IMR-90 (cell line): ENCODE measurements at regions not wholly inside any gene's neighbourhood (a gene's known extent, or its start where the extent isn't known, plus 50 kb on each side); places are given as distances from the start of the nearest gene placed in this dataset.

Source experiments
- ATAC-seq: fragments of 200-7000 bp; cut with Tn5 transposase; 2 replicates; pipeline ENCODE4 v1.9.1; 2020; ENCODE audit warnings: low read depth, mild to moderate bottlenecking, moderate library complexity
- BruUV-seq: library from RNA; stranded (reverse); fragments of 400-500 nt; replicated peaks from 2 replicates; lab custom pipeline; 2021; lab: Mats Ljungman, UMichigan
- CTCF ChIA-PET: fragments of 300-600 bp; formaldehyde crosslinking; extraction: SDS; loops from one replicate; lab custom pipeline; 2021; ENCODE audit warnings: antibody characterized with exemption; lab: Yijun Ruan, JAX
- POLR2A ChIA-PET: fragments of 300-600 bp; sonication (Branson Sonifier 250); formaldehyde crosslinking; loops from one replicate; lab custom pipeline; 2022; ENCODE audit warnings: antibody characterized with exemption; ENCODE audit not compliant: unreplicated experiment; lab: Charles Lee
- DNase-seq: peaks from one replicate; pipeline ENCODE4 v3.0.0; 2013
- H2AFZ ChIP-seq: replicated peaks from 2 replicates; pipeline ENCODE3; 2013; ENCODE audit warnings: low read length, mild to moderate bottlenecking; ENCODE audit not compliant: poor library complexity
- H2AK5ac ChIP-seq: 2 replicates; pipeline ENCODE4 v1.6.1; 2013; ENCODE audit warnings: low read depth, low read length, inconsistent platforms
- H2AK9ac ChIP-seq: replicated peaks from 2 replicates; pipeline ENCODE3; 2013; ENCODE audit warnings: mild to moderate bottlenecking, low read depth, low read length, moderate library complexity; ENCODE audit not compliant: poor library complexity
- H2BK120ac ChIP-seq: 2 replicates; pipeline ENCODE4 v1.6.1; 2013; ENCODE audit warnings: low read depth, low read length, inconsistent platforms
- H2BK15ac ChIP-seq: 3 replicates; pipeline ENCODE4 v1.6.1; 2013; ENCODE audit warnings: low read depth, low read length, inconsistent platforms
- H2BK20ac ChIP-seq: 2 replicates; pipeline ENCODE4 v1.6.1; 2013; ENCODE audit warnings: low read depth, mild to moderate bottlenecking, inconsistent platforms, low read length, moderate library complexity
- H2BK5ac ChIP-seq: 2 replicates; pipeline ENCODE4 v1.6.1; 2013; ENCODE audit warnings: mild to moderate bottlenecking, low read depth, low read length, inconsistent platforms; ENCODE audit not compliant: poor library complexity, severe bottlenecking
- H3K14ac ChIP-seq: replicated peaks from 2 replicates; pipeline ENCODE4 v1.6.1; 2013; ENCODE audit warnings: low read depth, low read length, inconsistent platforms
- H3K18ac ChIP-seq: 2 replicates; pipeline ENCODE4 v1.6.1; 2013; ENCODE audit warnings: low read depth, low read length, control low read depth
- H3K23ac ChIP-seq: 2 replicates; pipeline ENCODE4 v1.6.1; 2013; ENCODE audit warnings: low read depth, low read length, inconsistent platforms
- H3K27ac ChIP-seq: 2 replicates; pipeline ENCODE4 v1.5.1; 2013; ENCODE audit warnings: mild to moderate bottlenecking, control low read depth, low read length; ENCODE audit not compliant: insufficient read depth
- H3K27me3 ChIP-seq: 2 replicates; pipeline ENCODE4 v1.6.1; 2013; ENCODE audit warnings: low read length; ENCODE audit not compliant: control insufficient read depth, insufficient read depth
- H3K36me3 ChIP-seq: 2 replicates; pipeline ENCODE4 v1.6.1; 2013; ENCODE audit warnings: low read length, mixed read lengths; ENCODE audit not compliant: control insufficient read depth, insufficient read depth
- H3K4ac ChIP-seq: 2 replicates; pipeline ENCODE4 v1.6.1; 2013; ENCODE audit warnings: low read depth, low read length, inconsistent platforms
- H3K4me1 ChIP-seq: 2 replicates; pipeline ENCODE4 v1.6.1; 2013; ENCODE audit warnings: low read length, mixed read lengths; ENCODE audit not compliant: control insufficient read depth, insufficient read depth
- H3K4me2 ChIP-seq: 2 replicates; pipeline ENCODE4 v1.6.1; 2013; ENCODE audit warnings: low read depth, mild to moderate bottlenecking, control low read depth, low read length, moderate library complexity
- H3K4me3 ChIP-seq: 2 replicates; pipeline ENCODE4 v1.5.1; 2013; ENCODE audit warnings: low read depth, mild to moderate bottlenecking, control low read depth, low read length, moderate library complexity; ENCODE audit not compliant: insufficient read depth
- H3K56ac ChIP-seq: 2 replicates; pipeline ENCODE4 v1.6.1; 2013; ENCODE audit warnings: low read length, inconsistent platforms; ENCODE audit not compliant: insufficient read depth; ENCODE audit errors: extremely low read depth
- H3K79me1 ChIP-seq, 2 experiments: 2 replicates each; pipeline ENCODE4 v1.6.1; 2013; ENCODE audit warnings: low read length in 2 of 2, inconsistent platforms in 1 of 2, low read depth in 1 of 2
- H3K9ac ChIP-seq: 2 replicates; pipeline ENCODE4 v1.6.1; 2013; ENCODE audit warnings: low read depth, low read length, control low read depth
- H3K9me1 ChIP-seq: 2 replicates; pipeline ENCODE4 v1.6.1; 2013; ENCODE audit warnings: low read length, inconsistent platforms; ENCODE audit not compliant: insufficient read depth
- H3K9me3 ChIP-seq: 2 replicates; pipeline ENCODE4 v1.6.1; 2013; ENCODE audit warnings: low read length; ENCODE audit not compliant: control insufficient read depth, insufficient read depth
- H4K20me1 ChIP-seq: 2 replicates; pipeline ENCODE4 v1.6.1; 2013; ENCODE audit warnings: low read length, inconsistent platforms; ENCODE audit not compliant: insufficient read depth
- H4K5ac ChIP-seq: 2 replicates; pipeline ENCODE4 v1.6.1; 2013; ENCODE audit warnings: mild to moderate bottlenecking, low read depth, low read length, control low read depth
- H4K8ac ChIP-seq, 2 experiments: 2 replicates each; pipeline ENCODE4 v1.6.1; 2013; ENCODE audit warnings: low read depth in 2 of 2, low read length in 2 of 2, control low read depth in 1 of 2, inconsistent platforms in 1 of 2
- H4K91ac ChIP-seq: 2 replicates; pipeline ENCODE4 v1.6.1; 2013; ENCODE audit warnings: low read depth, low read length, inconsistent platforms; ENCODE audit not compliant: insufficient read depth
- CEBPB ChIP-seq: IDR thresholded peaks from 2 replicates; pipeline ENCODE4 v1.6.1; 2012; ENCODE audit warnings: low read depth, low read length, improper control_type of control experiment
- CHD1 ChIP-seq: IDR thresholded peaks from 2 replicates; pipeline ENCODE4 v1.6.1; 2012; ENCODE audit warnings: low read depth, low read length, improper control_type of control experiment
- CTCF ChIP-seq: conservative IDR thresholded peaks from 2 replicates; pipeline ENCODE4 v1.5.1; 2012; ENCODE audit warnings: mild to moderate bottlenecking, low read depth, low read length, improper control_type of control experiment
- RFX5 ChIP-seq: IDR thresholded peaks from 2 replicates; pipeline ENCODE4 v1.8.0; 2012; ENCODE audit warnings: low read depth, mild to moderate bottlenecking, low read length, moderate library complexity
- SMC3 ChIP-seq: fragments of 150-350 bp; IDR thresholded peaks from 2 replicates; pipeline ENCODE4 v1.6.1; 2016; ENCODE audit warnings: low read depth, mild to moderate bottlenecking, antibody characterized with exemption, low read length, moderate library complexity
- WGBS, 2 experiments: methylation state at CpG; one replicate each; pipeline versions ENCODE4 v1.1.5 to v1.1.7; 2013; ENCODE audit warnings: missing lambda C conversion rate in 2 of 2; ENCODE audit not compliant: insufficient read length in 1 of 2; ENCODE audit errors: extremely low coverage in 2 of 2; 5-methylcytosine and 5-hydroxymethylcytosine counted together
- dilution Hi-C: fragments of 300-500 bp; cut with HindIII; formaldehyde crosslinking; loops from one replicate; pipeline ENCODE4 v1.14.3; 2018; ENCODE audit warnings: low sequenced_read_pairs; ENCODE audit not compliant: unreplicated experiment
- in situ Hi-C: fragments of 300-500 bp; cut with MboI; formaldehyde crosslinking; loops from 3 replicates; pipeline ENCODE4 v1.14.3; 2019; ENCODE audit warnings: low sequenced_read_pairs, inconsistent platforms, mixed read lengths
- intact Hi-C: fragments of 100-400 bp; cut with micrococcal nuclease; formaldehyde crosslinking; loops from 2 replicates; pipeline ENCODE4 v1.10.0; 2022

DNA sequence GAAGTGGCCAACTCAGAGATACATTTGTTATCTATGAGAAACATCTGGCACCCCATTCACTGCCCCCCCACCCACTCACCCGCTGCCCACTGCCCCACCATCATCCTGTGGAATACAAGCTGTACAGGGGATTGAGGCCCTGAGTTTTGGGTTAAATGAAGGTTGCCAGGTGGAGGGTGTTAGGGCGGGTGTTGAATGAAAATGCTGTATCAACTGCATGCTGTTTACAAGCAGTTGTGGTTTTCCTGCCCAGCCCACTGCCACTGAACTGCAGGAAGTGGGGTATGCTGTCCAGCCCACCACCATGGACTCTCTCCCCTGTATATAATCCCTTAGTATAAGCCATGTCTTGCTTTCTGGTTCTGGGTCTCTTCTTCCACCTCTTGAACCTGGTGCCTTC, 481.9 kb downstream of the METTL4 start:
- in situ Hi-C loops (no loop called here), dilution Hi-C loops (no loop called here), intact Hi-C loops (no loop called here)
- H2BK5ac ChIP-seq: no peak overlapping the region
- ATAC-seq (no peak), DNase-seq (no peak)
- H3K4me1 ChIP-seq: no peaks in the 10 kb centered on the region
- H3K79me1 ChIP-seq: no peaks in the 10 kb centered on the region
- no peak overlapping the region for H4K8ac ChIP-seq
- H2AFZ ChIP-seq: no peak overlapping the region
- no peak overlapping the region for H3K27ac ChIP-seq
- H3K9ac ChIP-seq: no peak overlapping the region
- H3K14ac ChIP-seq: no peak overlapping the region
- H2BK120ac ChIP-seq: no peak overlapping the region
- no CpG with 5 or more reads among the region's 2 CpGs for WGBS, 2 experiments
- no peak overlapping the region for H3K18ac ChIP-seq
- no peak overlapping the region for H3K4me2 ChIP-seq
- H2AK5ac ChIP-seq: no peak overlapping the region
- no peak overlapping the region for H3K4me3 ChIP-seq
- no peak overlapping the region for H3K56ac ChIP-seq
- no peak overlapping the region for H2BK20ac ChIP-seq
- BruUV-seq: no TSS peak
- H2AK9ac ChIP-seq: no peak overlapping the region
- no peaks in the 10 kb centered on the region for H4K20me1 ChIP-seq
- H3K23ac ChIP-seq: no peak overlapping the region
- H3K4ac ChIP-seq: no peak overlapping the region
- H3K9me1 ChIP-seq: no peaks in the 10 kb centered on the region
- H2BK15ac ChIP-seq: no peak overlapping the region
- H4K91ac ChIP-seq: no peak overlapping the region
- TF ChIP-seq SMC3: no peak
- no peak for TF ChIP-seq CTCF
- TF ChIP-seq CHD1: no peak
- no peak for TF ChIP-seq RFX5
- TF ChIP-seq CEBPB: no peak
- no peaks in the 10 kb centered on the region for H3K9me3 ChIP-seq
- CTCF ChIA-PET: no interaction called here
- POLR2A ChIA-PET: no interaction called here
- H3K27me3 ChIP-seq: no peaks in the 10 kb centered on the region
- H3K36me3 ChIP-seq: no peaks in the 10 kb centered on the region
- H4K5ac ChIP-seq: no peak overlapping the region
